Endothelial cell (in vitro differentiated cells): ENCODE measurements at regions not wholly inside any gene's neighbourhood (a gene's known extent, or its start where the extent isn't known, plus 50 kb on each side); places are given as distances from the start of the nearest gene placed in this dataset.

Experiments used
- DNase-seq: peaks from one replicate; pipeline ENCODE4 v3.0.0; 2021; ENCODE audit warnings: low spot score
- H3K27ac Mint-ChIP-seq: one replicate; pipeline ENCODE4 v1.8.0; 2021; ENCODE audit warnings: mixed read lengths, inconsistent platforms; ENCODE audit not compliant: unreplicated experiment
- H3K27me3 Mint-ChIP-seq: one replicate; pipeline ENCODE4 v1.8.0; 2021; ENCODE audit warnings: mild to moderate bottlenecking, moderate library complexity, mixed read lengths, inconsistent platforms; ENCODE audit not compliant: unreplicated experiment
- H3K36me3 Mint-ChIP-seq: one replicate; pipeline ENCODE4 v1.8.0; 2021; ENCODE audit warnings: mild to moderate bottlenecking, low read depth, mixed read lengths, inconsistent platforms; ENCODE audit not compliant: unreplicated experiment
- H3K4me1 Mint-ChIP-seq: one replicate; pipeline ENCODE4 v1.8.0; 2021; ENCODE audit warnings: mild to moderate bottlenecking, mixed read lengths, inconsistent platforms; ENCODE audit not compliant: unreplicated experiment
- H3K4me3 Mint-ChIP-seq: one replicate; pipeline ENCODE4 v1.8.0; 2021; ENCODE audit warnings: mild to moderate bottlenecking, mixed read lengths, inconsistent platforms; ENCODE audit not compliant: unreplicated experiment
- H3K9me3 Mint-ChIP-seq: one replicate; pipeline ENCODE4 v1.8.0; 2021; ENCODE audit warnings: mixed read lengths, inconsistent platforms; ENCODE audit not compliant: unreplicated experiment
- CTCF ChIP-seq: fragments of 200-600 bp; sonication (generic); IDR thresholded peaks from one replicate; pipeline ENCODE4 v1.5.0; 2021; ENCODE audit warnings: antibody characterized with exemption; ENCODE audit not compliant: unreplicated experiment

GRCh38 chr15:59819092-59819491 is 130.0 kb upstream of the BNIP2 start:
- TF ChIP-seq CTCF, result no peak
- no peaks in the 10 kb centered on the region for H3K9me3 Mint-ChIP-seq
- no peaks in the 10 kb centered on the region for H3K27me3 Mint-ChIP-seq
- no peak overlapping the region for H3K27ac Mint-ChIP-seq
- no peaks in the 10 kb centered on the region for H3K36me3 Mint-ChIP-seq
- DNase-seq, result no peak
- H3K4me3 Mint-ChIP-seq, result no peak overlapping the region
- H3K4me1 Mint-ChIP-seq, result peaks cover 3% of the 10 kb centered on the region

GRCh38 chr15:59818336-59818735 is 129.2 kb upstream of the BNIP2 start:
- Mint-ChIP-seq H3K4me1 (peaks cover 3% of the 10 kb centered on the region), H3K27me3 (no peaks in the 10 kb centered on the region), H3K36me3 (no peaks in the 10 kb centered on the region), H3K9me3 (no peaks in the 10 kb centered on the region), H3K27ac (no peak overlapping the region), H3K4me3 (no peak overlapping the region)
- no peak for TF ChIP-seq CTCF
- DNase-seq, result no peak

GRCh38 chr15:59817834-59818233 is 128.7 kb upstream of the BNIP2 start:
- no peak for DNase-seq
- Mint-ChIP-seq H3K27me3 (no peaks in the 10 kb centered on the region), H3K36me3 (no peaks in the 10 kb centered on the region), H3K9me3 (no peaks in the 10 kb centered on the region), H3K27ac (no peak overlapping the region), H3K4me3 (no peak overlapping the region), H3K4me1 (peaks cover 3% of the 10 kb centered on the region)
- TF ChIP-seq CTCF, result no peak

- no peak overlapping the region for H3K4me3 Mint-ChIP-seq
- H3K36me3 Mint-ChIP-seq, result no peaks in the 10 kb centered on the region
- no peaks in the 10 kb centered on the region for H3K27me3 Mint-ChIP-seq
- no peak for DNase-seq
- TF ChIP-seq CTCF, result no peak
- H3K9me3 Mint-ChIP-seq, result no peaks in the 10 kb centered on the region
- peaks cover 3% of the 10 kb centered on the region for H3K4me1 Mint-ChIP-seq
- no peak overlapping the region for H3K27ac Mint-ChIP-seq
Measured at GRCh38 chr15:59817053-59817452, 127.9 kb upstream of the BNIP2 start.

GRCh38 chr15:59814409-59814808 is 125.3 kb upstream of the BNIP2 start:
- Mint-ChIP-seq H3K9me3 (no peaks in the 10 kb centered on the region), H3K27me3 (no peaks in the 10 kb centered on the region), H3K27ac (no peak overlapping the region), H3K4me1 (no peaks in the 10 kb centered on the region), H3K4me3 (no peak overlapping the region), H3K36me3 (no peaks in the 10 kb centered on the region)
- TF ChIP-seq CTCF, result no peak
- DNase-seq, result no peak
